Activated CD4-positive, alpha-beta T cell treated with anti-CD3 and anti-CD28 coated beads for 48 hours (primary cell): ENCODE measurements at regions not wholly inside any gene's neighbourhood (a gene's known extent, or its start where the extent isn't known, plus 50 kb on each side); places are given as distances from the start of the nearest gene placed in this dataset.
"Not testable (repeated sequence)": the region's sequence is repeated elsewhere in the genome, so short reads cannot be mapped to it uniquely, and the experiment has no call there.

Experiments used
- DNase-seq: peaks from one replicate; pipeline ENCODE4 v3.0.0-alpha.2; 2020

GRCh38 chr7:152956006-152956405, 196.5 kb downstream of the ACTR3B start:
- DNase-seq, result no peak

- DNase-seq, result no peak
Measured at GRCh38 chr7:152959610-152960009, 200.1 kb downstream of the ACTR3B start.

- DNase-seq, result not testable (repeated sequence)
Measured at GRCh38 chr7:152961796-152962195, 202.2 kb downstream of the ACTR3B start.

- no peak for DNase-seq
Measured at GRCh38 chr7:152966189-152966588, 206.6 kb downstream of the ACTR3B start.

- no peak for DNase-seq
Measured at GRCh38 chr7:152967958-152968357, 208.4 kb downstream of the ACTR3B start.

- no peak for DNase-seq
Measured at GRCh38 chr7:152968514-152968913, 209.0 kb downstream of the ACTR3B start.

- DNase-seq, result no peak
Measured at GRCh38 chr7:152969335-152969734, 209.8 kb downstream of the ACTR3B start.

- no peak for DNase-seq
Measured at GRCh38 chr7:152969839-152970238, 210.3 kb downstream of the ACTR3B start.

GRCh38 chr7:152970481-152970880, 210.9 kb downstream of the ACTR3B start:
- DNase-seq, result no peak

GRCh38 chr7:152974577-152974976, 215.0 kb downstream of the ACTR3B start:
- no peak for DNase-seq

GRCh38 chr7:152975076-152975475, 215.5 kb downstream of the ACTR3B start:
- DNase-seq, result no peak

GRCh38 chr7:152979376-152979775, 219.8 kb downstream of the ACTR3B start:
- no peak for DNase-seq

- no peak for DNase-seq
Measured at GRCh38 chr7:152984421-152984820, 224.9 kb downstream of the ACTR3B start.

GRCh38 chr7:152986376-152986775, 226.8 kb downstream of the ACTR3B start:
- no peak for DNase-seq

GRCh38 chr7:152987656-152988055, 228.1 kb downstream of the ACTR3B start:
- DNase-seq, result no peak

- DNase-seq, result no peak
Measured at GRCh38 chr7:152989889-152990380, 230.4 kb downstream of the ACTR3B start.

GRCh38 chr7:152998420-152998819, 238.9 kb downstream of the ACTR3B start:
- no peak for DNase-seq

- no peak for DNase-seq
Measured at GRCh38 chr7:153002115-153002514, 242.6 kb downstream of the ACTR3B start.

- DNase-seq, result no peak
Measured at GRCh38 chr7:153002572-153002971, 243.0 kb downstream of the ACTR3B start.

GRCh38 chr7:153004341-153004740, 244.8 kb downstream of the ACTR3B start:
- no peak for DNase-seq

- DNase-seq, result no peak
Measured at GRCh38 chr7:153005750-153006435, 246.3 kb downstream of the ACTR3B start.

- no peak for DNase-seq
Measured at GRCh38 chr7:153006452-153006851, 246.9 kb downstream of the ACTR3B start.

GRCh38 chr7:153006911-153007310, 247.4 kb downstream of the ACTR3B start:
- DNase-seq, result no peak

GRCh38 chr7:153010416-153010815, 250.9 kb downstream of the ACTR3B start:
- DNase-seq, result no peak

GRCh38 chr7:153012203-153012602, 252.7 kb downstream of the ACTR3B start:
- DNase-seq, result no peak
